SK-N-SH (cell line): ENCODE measurements at regions not wholly inside any gene's neighbourhood (a gene's known extent, or its start where the extent isn't known, plus 50 kb on each side); places are given as distances from the start of the nearest gene placed in this dataset.

ENCODE experiments used
- CTCF ChIA-PET: fragments of 300-600, 350-600 bp; formaldehyde crosslinking; extraction: SDS; loops from one replicate; lab custom pipeline; 2021; lab: Yijun Ruan, JAX
- POLR2A ChIA-PET: fragments of 350-600 bp; sonication (Branson Sonifier 250); formaldehyde crosslinking; extraction: SDS; loops from one replicate; lab custom pipeline; 2020; ENCODE audit warnings: antibody characterized with exemption, inconsistent platforms; lab: Yijun Ruan, JAX
- DNase-seq: peaks from one replicate; pipeline ENCODE4 v3.0.0; 2012
- H2AFZ ChIP-seq: fragments of 200-600 bp; sonication (generic); 2 replicates; pipeline ENCODE4 v1.8.1; 2016; ENCODE audit warnings: antibody characterized with exemption, mild to moderate bottlenecking, low read depth
- H3F3A ChIP-seq: fragments of 200-600 bp; sonication (generic); replicated peaks from 2 replicates; pipeline ENCODE3; 2016; ENCODE audit warnings: antibody characterized with exemption, mild to moderate bottlenecking; ENCODE audit not compliant: insufficient read depth
- H3K27ac ChIP-seq, 2 experiments: fragments of 200-500 bp in 1 of 2; fragments of 200-600 bp in 1 of 2; sonication (Bioruptor generic) in 1 of 2; sonication (generic), shearing (Covaris generic) in 1 of 2; 2 replicates each; pipeline versions ENCODE4 v1.5.1 to v1.6.1; 2014 to 2016; ENCODE audit warnings: low read depth in 2 of 2, inconsistent platforms in 1 of 2, low read length in 1 of 2, mild to moderate bottlenecking in 1 of 2, mixed read lengths in 1 of 2
- H3K27me3 ChIP-seq: fragments of 200-600 bp; sonication (generic), shearing (Covaris generic); 2 replicates; pipeline ENCODE4 v1.6.1; 2016; ENCODE audit warnings: mixed run types; ENCODE audit not compliant: insufficient read depth
- H3K36me3 ChIP-seq, 2 experiments: fragments of 200-500 bp in 1 of 2; fragments of 200-600 bp in 1 of 2; sonication (Bioruptor generic) in 1 of 2; sonication (generic) in 1 of 2; replicated peaks in 1 of 2; 2 replicates each; pipeline versions ENCODE3 to v1.5.1; 2014 to 2016; ENCODE audit warnings: low read length in 1 of 2, mild to moderate bottlenecking in 1 of 2; ENCODE audit not compliant: insufficient read depth in 2 of 2, control insufficient read depth in 1 of 2
- H3K4me1 ChIP-seq, 2 experiments: fragments of 200-500 bp in 1 of 2; fragments of 200-600 bp in 1 of 2; sonication (Bioruptor generic) in 1 of 2; sonication (generic), shearing (Covaris generic) in 1 of 2; 2 replicates each; pipeline versions ENCODE4 v1.5.1 to v1.6.1; 2014 to 2016; ENCODE audit warnings: low read depth in 1 of 2, low read length in 1 of 2, mixed run types in 1 of 2; ENCODE audit not compliant: insufficient read depth in 2 of 2, control insufficient read depth in 1 of 2
- H3K4me2 ChIP-seq: fragments of 200-600 bp; sonication (generic), shearing (Covaris generic); 2 replicates; pipeline ENCODE4 v1.6.1; 2017; ENCODE audit warnings: mixed run types
- H3K4me3 ChIP-seq, 2 experiments: fragments of 200-500 bp in 1 of 2; fragments of 200-600 bp in 1 of 2; sonication (Bioruptor generic) in 1 of 2; sonication (generic), shearing (Covaris generic) in 1 of 2; 2 replicates each; pipeline versions ENCODE4 v1.5.1 to v1.8.1; 2014 to 2016; ENCODE audit warnings: low read depth in 2 of 2, inconsistent platforms in 1 of 2, low read length in 1 of 2, mild to moderate bottlenecking in 1 of 2, mixed read lengths in 1 of 2, moderate library complexity in 1 of 2
- H3K79me2 ChIP-seq: fragments of 200-600 bp; sonication (generic); 2 replicates; pipeline ENCODE4 v1.8.1; 2017; ENCODE audit warnings: mild to moderate bottlenecking; ENCODE audit not compliant: insufficient read depth
- H3K9ac ChIP-seq: fragments of 200-600 bp; sonication (generic); 2 replicates; pipeline ENCODE4 v1.6.1; 2017; ENCODE audit warnings: mixed run types
- H3K9me2 ChIP-seq: fragments of 200-600 bp; sonication (generic); 2 replicates; pipeline ENCODE4 v1.6.1; 2017; ENCODE audit warnings: mixed run types
- H3K9me3 ChIP-seq: fragments of 200-600 bp; sonication (generic); 2 replicates; pipeline ENCODE4 v1.6.1; 2017; ENCODE audit warnings: mixed run types, mild to moderate bottlenecking, moderate library complexity
- H4K20me1 ChIP-seq: fragments of 200-600 bp; sonication (generic); 2 replicates; pipeline ENCODE4 v1.6.1; 2017; ENCODE audit warnings: mild to moderate bottlenecking, mixed run types; ENCODE audit not compliant: insufficient read depth
- CHD2 ChIP-seq: fragments of 150-350 bp; IDR thresholded peaks from 2 replicates; pipeline ENCODE4 v1.6.1; 2018; ENCODE audit warnings: low read length; ENCODE audit not compliant: partially characterized antibody
- ELF1 ChIP-seq: IDR thresholded peaks from 2 replicates; pipeline ENCODE4 v1.4.0; 2012
- FOXM1 ChIP-seq: IDR thresholded peaks from 2 replicates; pipeline ENCODE4 v1.4.0; 2012; ENCODE audit warnings: low read depth, mild to moderate bottlenecking
- JUND ChIP-seq: IDR thresholded peaks from 2 replicates; pipeline ENCODE4 v1.4.0; 2012
- MEF2A ChIP-seq: IDR thresholded peaks from 2 replicates; pipeline ENCODE4 v1.4.0; 2012; ENCODE audit warnings: low read depth, borderline replicate concordance
- NRF1 ChIP-seq: IDR thresholded peaks from 2 replicates; pipeline ENCODE4 v1.6.1; 2012; ENCODE audit warnings: low read depth, mild to moderate bottlenecking, low read length
- POLR2AphosphoS5 ChIP-seq: IDR thresholded peaks from 2 replicates; pipeline ENCODE4 v1.6.1; 2012; ENCODE audit warnings: low read depth, low read length
- RAD21 ChIP-seq: IDR thresholded peaks from 2 replicates; pipeline ENCODE4 v1.6.1; 2012; ENCODE audit warnings: mild to moderate bottlenecking, low read length
- RXRA ChIP-seq: IDR thresholded peaks from 2 replicates; pipeline ENCODE4 v1.4.0; 2012; ENCODE audit warnings: low read depth, mild to moderate bottlenecking, borderline replicate concordance
- TAF1 ChIP-seq: IDR thresholded peaks from 2 replicates; pipeline ENCODE4 v1.6.1; 2012; ENCODE audit warnings: low read depth, mild to moderate bottlenecking, low read length, moderate library complexity, borderline replicate concordance
- TCF12 ChIP-seq: IDR thresholded peaks from 2 replicates; pipeline ENCODE4 v1.4.0; 2012
- YY1 ChIP-seq: IDR thresholded peaks from 2 replicates; pipeline ENCODE4 v1.4.0; 2012; ENCODE audit warnings: low read depth, mild to moderate bottlenecking
- WGBS: methylation state at CpG from one replicate; pipeline ENCODE4 v1.1.6; 2017; ENCODE audit warnings: low lambda C conversion rate; 5-methylcytosine and 5-hydroxymethylcytosine counted together
- TF ChIP-seq, protein P1 (sequence below): fragments of 150-350 bp; IDR thresholded peaks from 2 replicates; pipeline ENCODE4 v1.6.1; 2017; ENCODE audit warnings: antibody characterized with exemption, low read length, low read depth, borderline replicate concordance
- TF ChIP-seq, protein P2 (sequence below): IDR thresholded peaks from 2 replicates; pipeline ENCODE4 v1.4.0; 2012; ENCODE audit warnings: low read depth, borderline replicate concordance
- TF ChIP-seq, protein P3 (sequence below): IDR thresholded peaks from 2 replicates; pipeline ENCODE4 v1.6.1; 2012; ENCODE audit warnings: mild to moderate bottlenecking, low read depth, low read length, moderate library complexity
- TF ChIP-seq, protein P4 (sequence below): fragments of 200-600 bp; sonication (generic); IDR thresholded peaks from 2 replicates; pipeline ENCODE4 v1.6.1; 2017; ENCODE audit warnings: antibody characterized with exemption, mild to moderate bottlenecking, moderate library complexity
- TF ChIP-seq, protein P5 (sequence below): IDR thresholded peaks from 2 replicates; pipeline ENCODE4 v1.4.0; 2012; ENCODE audit warnings: low read depth, borderline replicate concordance

DNA sequence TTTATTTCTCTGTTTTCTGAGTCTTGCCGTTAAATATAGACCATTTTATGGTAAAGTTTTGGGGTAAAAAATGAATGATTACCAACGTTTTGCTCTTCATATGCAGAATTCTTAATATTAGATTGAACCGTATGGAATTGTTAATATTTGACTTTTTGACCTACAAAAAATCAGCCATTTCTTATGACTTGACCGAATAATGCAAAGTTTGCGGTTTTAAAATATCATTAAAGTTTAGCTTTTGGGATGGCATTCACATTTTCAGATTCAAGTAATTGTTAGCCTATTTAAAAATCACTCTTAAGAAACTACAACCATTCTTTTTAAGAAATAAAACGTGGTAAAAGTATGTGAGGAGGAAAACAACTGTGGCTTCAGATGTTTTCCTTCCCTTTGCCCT lies 138.0 kb downstream of the HAUS1 start:
- H3K4me3 ChIP-seq: no peak overlapping the region
- H2AFZ ChIP-seq: 0 out of 2 replicates have a peak overlapping the region, but pooled peaks have one; percentile 13
- peaks cover 0 to 7% of the 10 kb centered on the region in 2 experiments for H3K36me3 ChIP-seq
- H3K4me2 ChIP-seq: no peak overlapping the region
- WGBS: 94% methylated on average over 6 of the region's 6 CpGs
- H3K27ac ChIP-seq: no peak overlapping the region
- H4K20me1 ChIP-seq: peaks cover 5% of the 10 kb centered on the region
- TF ChIP-seq NRF1: no peak
- no peak for TF ChIP-seq YY1
- TF ChIP-seq, protein P1, sequence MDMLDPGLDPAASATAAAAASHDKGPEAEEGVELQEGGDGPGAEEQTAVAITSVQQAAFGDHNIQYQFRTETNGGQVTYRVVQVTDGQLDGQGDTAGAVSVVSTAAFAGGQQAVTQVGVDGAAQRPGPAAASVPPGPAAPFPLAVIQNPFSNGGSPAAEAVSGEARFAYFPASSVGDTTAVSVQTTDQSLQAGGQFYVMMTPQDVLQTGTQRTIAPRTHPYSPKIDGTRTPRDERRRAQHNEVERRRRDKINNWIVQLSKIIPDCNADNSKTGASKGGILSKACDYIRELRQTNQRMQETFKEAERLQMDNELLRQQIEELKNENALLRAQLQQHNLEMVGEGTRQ: no peak
- TF ChIP-seq, protein P2, sequence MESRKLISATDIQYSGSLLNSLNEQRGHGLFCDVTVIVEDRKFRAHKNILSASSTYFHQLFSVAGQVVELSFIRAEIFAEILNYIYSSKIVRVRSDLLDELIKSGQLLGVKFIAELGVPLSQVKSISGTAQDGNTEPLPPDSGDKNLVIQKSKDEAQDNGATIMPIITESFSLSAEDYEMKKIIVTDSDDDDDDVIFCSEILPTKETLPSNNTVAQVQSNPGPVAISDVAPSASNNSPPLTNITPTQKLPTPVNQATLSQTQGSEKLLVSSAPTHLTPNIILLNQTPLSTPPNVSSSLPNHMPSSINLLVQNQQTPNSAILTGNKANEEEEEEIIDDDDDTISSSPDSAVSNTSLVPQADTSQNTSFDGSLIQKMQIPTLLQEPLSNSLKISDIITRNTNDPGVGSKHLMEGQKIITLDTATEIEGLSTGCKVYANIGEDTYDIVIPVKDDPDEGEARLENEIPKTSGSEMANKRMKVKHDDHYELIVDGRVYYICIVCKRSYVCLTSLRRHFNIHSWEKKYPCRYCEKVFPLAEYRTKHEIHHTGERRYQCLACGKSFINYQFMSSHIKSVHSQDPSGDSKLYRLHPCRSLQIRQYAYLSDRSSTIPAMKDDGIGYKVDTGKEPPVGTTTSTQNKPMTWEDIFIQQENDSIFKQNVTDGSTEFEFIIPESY: no peak
- no peak for TF ChIP-seq RAD21
- TF ChIP-seq, protein P3, sequence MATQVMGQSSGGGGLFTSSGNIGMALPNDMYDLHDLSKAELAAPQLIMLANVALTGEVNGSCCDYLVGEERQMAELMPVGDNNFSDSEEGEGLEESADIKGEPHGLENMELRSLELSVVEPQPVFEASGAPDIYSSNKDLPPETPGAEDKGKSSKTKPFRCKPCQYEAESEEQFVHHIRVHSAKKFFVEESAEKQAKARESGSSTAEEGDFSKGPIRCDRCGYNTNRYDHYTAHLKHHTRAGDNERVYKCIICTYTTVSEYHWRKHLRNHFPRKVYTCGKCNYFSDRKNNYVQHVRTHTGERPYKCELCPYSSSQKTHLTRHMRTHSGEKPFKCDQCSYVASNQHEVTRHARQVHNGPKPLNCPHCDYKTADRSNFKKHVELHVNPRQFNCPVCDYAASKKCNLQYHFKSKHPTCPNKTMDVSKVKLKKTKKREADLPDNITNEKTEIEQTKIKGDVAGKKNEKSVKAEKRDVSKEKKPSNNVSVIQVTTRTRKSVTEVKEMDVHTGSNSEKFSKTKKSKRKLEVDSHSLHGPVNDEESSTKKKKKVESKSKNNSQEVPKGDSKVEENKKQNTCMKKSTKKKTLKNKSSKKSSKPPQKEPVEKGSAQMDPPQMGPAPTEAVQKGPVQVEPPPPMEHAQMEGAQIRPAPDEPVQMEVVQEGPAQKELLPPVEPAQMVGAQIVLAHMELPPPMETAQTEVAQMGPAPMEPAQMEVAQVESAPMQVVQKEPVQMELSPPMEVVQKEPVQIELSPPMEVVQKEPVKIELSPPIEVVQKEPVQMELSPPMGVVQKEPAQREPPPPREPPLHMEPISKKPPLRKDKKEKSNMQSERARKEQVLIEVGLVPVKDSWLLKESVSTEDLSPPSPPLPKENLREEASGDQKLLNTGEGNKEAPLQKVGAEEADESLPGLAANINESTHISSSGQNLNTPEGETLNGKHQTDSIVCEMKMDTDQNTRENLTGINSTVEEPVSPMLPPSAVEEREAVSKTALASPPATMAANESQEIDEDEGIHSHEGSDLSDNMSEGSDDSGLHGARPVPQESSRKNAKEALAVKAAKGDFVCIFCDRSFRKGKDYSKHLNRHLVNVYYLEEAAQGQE: no peak
- TF ChIP-seq MEF2A: no peak
- TF ChIP-seq RXRA: no peak
- DNase-seq: no peak
- H3K9me2 ChIP-seq: no peaks in the 10 kb centered on the region
- H3K9ac ChIP-seq: no peak overlapping the region
- no peaks in the 10 kb centered on the region for H3K27me3 ChIP-seq
- peaks cover 17% of the 10 kb centered on the region for H3F3A ChIP-seq
- H3K4me1 ChIP-seq: peaks cover 0 to 13% of the 10 kb centered on the region in 2 experiments; a peak in 2 of 4 replicates
- H3K9me3 ChIP-seq: no peaks in the 10 kb centered on the region
- peaks cover 69% of the 10 kb centered on the region for H3K79me2 ChIP-seq
- ChIA-PET POLR2A (no interaction called here), CTCF (no interaction called here)

DNA sequence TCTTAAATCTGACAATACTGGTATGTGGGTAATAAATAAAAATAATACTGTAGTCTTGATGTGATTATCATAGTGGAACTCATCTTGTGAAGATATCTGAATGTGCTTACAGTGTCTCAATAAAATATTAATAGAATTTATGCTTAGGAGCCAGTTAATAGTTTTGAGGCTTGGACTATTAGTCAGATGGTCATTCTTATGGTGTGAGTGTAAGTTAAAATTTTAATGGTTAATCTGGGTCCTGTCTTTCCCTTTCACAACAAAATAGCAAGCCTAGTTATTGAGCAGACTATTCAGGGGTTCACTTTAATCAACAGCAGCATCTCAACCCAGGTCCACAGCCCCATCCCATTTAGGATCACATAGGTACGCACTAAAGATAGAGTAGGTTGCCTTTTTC lies 138.9 kb downstream of the HAUS1 start:
- Histone ChIP-seq H3K79me2 (peaks cover 69% of the 10 kb centered on the region), H3K4me3 (no peak overlapping the region), H3K4me1 (peaks cover 0 to 10% of the 10 kb centered on the region in 2 experiments; a peak in 2 of 4 replicates), H3K4me2 (no peak overlapping the region), H3F3A (peaks cover 17% of the 10 kb centered on the region), H3K9ac (no peak overlapping the region), H2AFZ (no peak overlapping the region), H3K27ac (no peak overlapping the region), H3K27me3 (no peaks in the 10 kb centered on the region), H3K9me3 (no peaks in the 10 kb centered on the region), H3K9me2 (no peaks in the 10 kb centered on the region), H3K36me3 (peaks cover 0 to 7% of the 10 kb centered on the region in 2 experiments), H4K20me1 (peaks cover 5% of the 10 kb centered on the region)
- ChIA-PET CTCF (no interaction called here), POLR2A (no interaction called here)
- 0% methylated on average over 1 of the region's 1 CpG for WGBS
- TF ChIP-seq POLR2AphosphoS5 (no peak), ELF1 (no peak), TCF12 (no peak), FOXM1 (no peak), TAF1 (no peak), CHD2 (no peak), JUND (no peak), MEF2A (no peak), NRF1 (no peak)
- TF ChIP-seq, protein P4, sequence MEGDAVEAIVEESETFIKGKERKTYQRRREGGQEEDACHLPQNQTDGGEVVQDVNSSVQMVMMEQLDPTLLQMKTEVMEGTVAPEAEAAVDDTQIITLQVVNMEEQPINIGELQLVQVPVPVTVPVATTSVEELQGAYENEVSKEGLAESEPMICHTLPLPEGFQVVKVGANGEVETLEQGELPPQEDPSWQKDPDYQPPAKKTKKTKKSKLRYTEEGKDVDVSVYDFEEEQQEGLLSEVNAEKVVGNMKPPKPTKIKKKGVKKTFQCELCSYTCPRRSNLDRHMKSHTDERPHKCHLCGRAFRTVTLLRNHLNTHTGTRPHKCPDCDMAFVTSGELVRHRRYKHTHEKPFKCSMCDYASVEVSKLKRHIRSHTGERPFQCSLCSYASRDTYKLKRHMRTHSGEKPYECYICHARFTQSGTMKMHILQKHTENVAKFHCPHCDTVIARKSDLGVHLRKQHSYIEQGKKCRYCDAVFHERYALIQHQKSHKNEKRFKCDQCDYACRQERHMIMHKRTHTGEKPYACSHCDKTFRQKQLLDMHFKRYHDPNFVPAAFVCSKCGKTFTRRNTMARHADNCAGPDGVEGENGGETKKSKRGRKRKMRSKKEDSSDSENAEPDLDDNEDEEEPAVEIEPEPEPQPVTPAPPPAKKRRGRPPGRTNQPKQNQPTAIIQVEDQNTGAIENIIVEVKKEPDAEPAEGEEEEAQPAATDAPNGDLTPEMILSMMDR: no peak
- TF ChIP-seq, protein P1: no peak
- TF ChIP-seq, protein P5, sequence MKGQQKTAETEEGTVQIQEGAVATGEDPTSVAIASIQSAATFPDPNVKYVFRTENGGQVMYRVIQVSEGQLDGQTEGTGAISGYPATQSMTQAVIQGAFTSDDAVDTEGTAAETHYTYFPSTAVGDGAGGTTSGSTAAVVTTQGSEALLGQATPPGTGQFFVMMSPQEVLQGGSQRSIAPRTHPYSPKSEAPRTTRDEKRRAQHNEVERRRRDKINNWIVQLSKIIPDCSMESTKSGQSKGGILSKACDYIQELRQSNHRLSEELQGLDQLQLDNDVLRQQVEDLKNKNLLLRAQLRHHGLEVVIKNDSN: no peak
- DNase-seq: no peak
